H1 (cell line): ENCODE measurements at regions not wholly inside any gene's neighbourhood (a gene's known extent, or its start where the extent isn't known, plus 50 kb on each side); places are given as distances from the start of the nearest gene placed in this dataset.

Experiments
- CHD7 ChIP-seq: fragments of 300-600 bp; sonication (generic); IDR thresholded peaks from 2 replicates; pipeline ENCODE4 v1.7.1; 2012; ENCODE audit warnings: low read length, moderate library complexity, mild to moderate bottlenecking, inconsistent platforms; ENCODE audit not compliant: insufficient replicate concordance

GRCh38 chr2:139813340-139813739 is 1033.2 kb upstream of the NXPH2 start (continued):
- no peak for TF ChIP-seq CHD7
- TF ChIP-seq, all 59 proteins: peak for 0
